ACHN (cell line): ENCODE measurements at regions not wholly inside any gene's neighbourhood (a gene's known extent, or its start where the extent isn't known, plus 50 kb on each side); places are given as distances from the start of the nearest gene placed in this dataset.

ENCODE experiments used
- DNase-seq: peaks from one replicate; pipeline ENCODE4 v3.0.0-alpha.2; 2015
- in situ Hi-C: cut with HindIII; loops from 2 replicates; pipeline ENCODE4 v1.10.0; 2017; ENCODE audit warnings: low sequenced_read_pairs, low pct_ligation_motif_present, low pct_unique_long_range_greater_than_20kb

- DNase-seq: no peak
- in situ Hi-C loops: no loop called here
These were observed 328.9 kb downstream of the ZEB2 start for GRCh38 chr2:144190908-144191605.

- in situ Hi-C loops: no loop called here
- DNase-seq: no peak
These were observed 336.2 kb downstream of the ZEB2 start for GRCh38 chr2:144183727-144184126.

GRCh38 chr2:144181001-144181400 is 338.9 kb downstream of the ZEB2 start:
- DNase-seq: no peak
- in situ Hi-C loops: no loop called here

GRCh38 chr2:144180131-144180530 is 339.8 kb downstream of the ZEB2 start:
- in situ Hi-C loops: no loop called here
- no peak for DNase-seq

GRCh38 chr2:144170179-144170578 is 349.7 kb downstream of the ZEB2 start:
- DNase-seq: no peak
- in situ Hi-C loops: no loop called here

GRCh38 chr2:144166743-144167142 is 353.2 kb downstream of the ZEB2 start:
- in situ Hi-C loops: no loop called here
- no peak for DNase-seq

GRCh38 chr2:144165599-144166250 is 354.2 kb downstream of the ZEB2 start:
- in situ Hi-C loops: no loop called here
- no peak for DNase-seq

GRCh38 chr2:144163592-144163991 is 356.3 kb downstream of the ZEB2 start:
- DNase-seq: no peak
- in situ Hi-C loops: no loop called here

- DNase-seq: peak; percentile 41
- in situ Hi-C loops: no loop called here
These were observed 357.3 kb downstream of the ZEB2 start for GRCh38 chr2:144162652-144163051.

- DNase-seq: no peak
These were observed 358.9 kb downstream of the ZEB2 start for GRCh38 chr2:144161061-144161460.

GRCh38 chr2:144159240-144159639 is 360.7 kb downstream of the ZEB2 start:
- in situ Hi-C loops: no loop called here
- no peak for DNase-seq

More at GRCh38 chr2:144161061-144161460, 358.9 kb downstream of the ZEB2 start:
- in situ Hi-C loops: no loop called here

- no peak for DNase-seq
- in situ Hi-C loops: no loop called here
These were observed 361.8 kb downstream of the ZEB2 start for GRCh38 chr2:144158096-144158495.

- in situ Hi-C loops: no loop called here
- DNase-seq: no peak
These were observed 362.9 kb downstream of the ZEB2 start for GRCh38 chr2:144156736-144157640.

- in situ Hi-C loops: no loop called here
- no peak for DNase-seq
These were observed 365.7 kb downstream of the ZEB2 start for GRCh38 chr2:144154205-144154604.

- no peak for DNase-seq
- in situ Hi-C loops: no loop called here
These were observed 367.1 kb downstream of the ZEB2 start for GRCh38 chr2:144152817-144153271.

GRCh38 chr2:144151851-144152250 is 368.1 kb downstream of the ZEB2 start:
- in situ Hi-C loops: no loop called here
- no peak for DNase-seq

- DNase-seq: no peak
- in situ Hi-C loops: no loop called here
These were observed 368.5 kb downstream of the ZEB2 start for GRCh38 chr2:144151405-144151804.

GRCh38 chr2:144147356-144147755 is 372.6 kb downstream of the ZEB2 start:
- no peak for DNase-seq
- in situ Hi-C loops: no loop called here

GRCh38 chr2:144146876-144147275 is 373.0 kb downstream of the ZEB2 start:
- in situ Hi-C loops: no loop called here
- DNase-seq: no peak
